GM12801 (cell line): ENCODE measurements at regions not wholly inside any gene's neighbourhood (a gene's known extent, or its start where the extent isn't known, plus 50 kb on each side); places are given as distances from the start of the nearest gene placed in this dataset.

Source experiments
- CTCF ChIP-seq: IDR thresholded peaks from one replicate; pipeline ENCODE4 v1.5.1; 2011; ENCODE audit warnings: control low read depth; ENCODE audit not compliant: insufficient read length; ENCODE audit errors: extremely low read depth

DNA sequence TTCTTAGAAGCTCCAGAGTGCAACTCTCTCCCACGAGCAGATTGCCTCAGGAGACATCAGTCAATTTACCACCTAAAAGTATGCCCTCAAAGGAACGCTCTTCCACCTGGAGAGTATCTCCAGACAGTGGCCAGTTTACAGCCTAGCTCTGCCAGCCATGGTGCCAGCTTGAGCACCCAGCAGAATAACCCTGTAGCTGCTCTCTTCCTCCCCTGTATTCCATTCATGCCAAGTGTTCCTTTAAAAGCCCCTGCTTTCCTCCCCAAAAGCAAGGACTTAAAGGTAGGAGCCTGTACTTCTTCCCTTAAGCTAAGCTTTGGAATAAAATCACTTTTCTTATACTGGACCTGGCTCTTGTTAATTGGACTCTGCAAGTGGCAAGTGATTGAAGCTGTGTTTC is 245.4 kb upstream of the TMEM132C start:
- TF ChIP-seq CTCF: no peak

GRCh38 chr12:128025589-128026245 is 241.3 kb upstream of the TMEM132C start:
- no peak for TF ChIP-seq CTCF

DNA sequence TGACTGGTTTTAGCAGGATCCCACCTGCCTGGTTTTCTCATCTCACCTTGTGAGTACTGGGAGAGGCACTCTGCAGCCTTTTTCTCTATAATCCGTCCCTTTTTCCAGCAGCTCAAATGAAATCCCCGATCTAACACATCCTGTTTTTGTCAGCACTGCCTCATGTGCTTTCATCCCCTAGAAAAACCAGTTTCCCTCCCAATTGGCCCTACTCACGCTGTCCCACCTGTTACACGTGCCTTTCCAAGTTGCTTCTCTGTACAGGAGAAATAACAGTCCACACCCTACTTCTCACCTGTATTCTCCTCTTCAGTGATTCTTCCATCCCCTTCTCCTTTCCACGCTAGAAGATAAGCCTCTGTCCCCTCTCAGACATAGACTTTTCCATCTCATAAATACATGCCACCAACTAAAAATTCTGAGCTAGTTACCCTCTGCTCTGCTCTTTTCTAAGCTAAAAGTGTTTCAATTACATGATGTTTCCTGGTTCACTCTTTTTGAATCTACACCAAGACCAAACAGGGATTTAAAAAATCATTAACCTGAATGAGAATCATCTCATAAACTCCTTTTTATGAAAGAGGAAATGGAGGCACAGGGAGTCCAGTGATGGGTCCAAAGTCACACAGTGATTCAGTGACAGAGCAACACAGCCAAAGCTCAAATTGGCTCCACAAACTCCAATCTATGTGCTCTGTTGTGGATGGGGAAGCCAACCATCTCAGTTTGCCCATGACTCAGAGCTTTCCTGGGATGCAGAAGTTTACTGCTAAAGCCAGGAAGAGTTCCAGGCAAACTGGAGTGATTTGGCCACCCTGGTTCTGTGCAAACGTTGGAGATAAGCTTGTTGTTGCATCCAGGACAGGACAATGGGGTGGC is 240.0 kb upstream of the TMEM132C start:
- no peak for TF ChIP-seq CTCF

GRCh38 chr12:128033473-128033872 is 233.5 kb upstream of the TMEM132C start:
- TF ChIP-seq CTCF: no peak

DNA sequence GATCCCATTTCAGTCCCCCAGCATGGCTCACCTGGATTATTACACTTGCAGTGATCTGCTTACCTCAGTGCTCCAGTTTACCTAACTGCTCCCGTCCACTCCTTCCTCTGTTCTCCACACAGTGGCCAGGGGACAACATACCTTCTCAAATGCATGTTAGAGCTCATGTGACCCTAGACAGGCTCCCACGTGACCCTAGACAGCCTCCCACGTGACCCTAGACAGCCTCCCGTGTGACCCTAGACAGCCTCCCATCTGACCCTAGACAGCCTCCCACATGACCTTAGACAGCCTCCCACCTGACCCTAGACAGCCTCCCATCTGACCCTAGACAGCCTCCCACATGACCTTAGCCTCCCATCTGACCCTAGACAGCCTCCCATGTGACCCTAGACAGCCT is 226.0 kb upstream of the TMEM132C start:
- TF ChIP-seq CTCF: no peak

DNA sequence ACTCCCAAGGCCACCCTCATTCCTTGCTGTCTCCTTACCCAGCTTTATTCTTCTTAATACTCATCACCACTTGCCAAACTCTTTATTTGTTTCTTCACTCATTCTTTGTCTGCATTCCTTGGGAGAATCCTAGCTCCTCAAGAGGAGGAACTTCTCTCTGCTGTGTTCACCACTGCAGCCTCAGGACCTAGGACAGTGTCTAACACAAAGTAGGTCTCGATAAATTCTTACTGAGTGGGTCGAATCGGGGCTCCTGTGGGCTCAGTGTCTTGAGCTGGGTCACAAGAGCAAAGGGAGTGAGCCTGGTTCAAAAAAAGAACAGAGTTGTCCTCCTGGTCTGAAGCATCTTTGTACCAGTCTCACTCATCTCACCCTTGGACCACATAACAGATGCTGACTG is 224.1 kb upstream of the TMEM132C start:
- TF ChIP-seq CTCF: no peak

DNA sequence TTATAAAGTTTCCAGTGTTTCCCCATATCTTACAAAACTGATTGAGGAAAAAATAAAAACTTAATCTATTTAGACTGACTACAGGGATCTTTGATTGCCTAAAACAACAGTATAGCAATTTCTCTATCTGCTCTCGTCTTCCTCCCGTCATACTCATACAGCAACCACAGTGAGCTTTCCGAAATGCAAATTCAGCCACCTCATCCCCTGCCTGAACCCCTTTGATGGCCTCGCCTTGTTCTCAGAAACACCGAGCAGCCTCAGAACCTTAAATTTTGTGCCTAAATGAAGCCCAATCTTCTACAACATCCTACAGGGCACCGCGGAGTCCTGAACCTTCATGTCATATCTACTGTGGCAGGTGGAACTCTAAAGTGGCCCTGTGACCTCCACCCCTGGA is 223.7 kb upstream of the TMEM132C start:
- no peak for TF ChIP-seq CTCF
